NCI-H510A (cell line): ENCODE measurements at regions not wholly inside any gene's neighbourhood (a gene's known extent, or its start where the extent isn't known, plus 50 kb on each side); places are given as distances from the start of the nearest gene placed in this dataset.

Experiments used
- DNase-seq: peaks from one replicate; lab custom pipeline; 2025; lab: John Stamatoyannopoulos, UW

GRCh38 chr10:79005126-79005810 lies 63.5 kb upstream of the ZMIZ1 start:
- no peak for DNase-seq

GRCh38 chr10:79007018-79007417 lies 61.7 kb upstream of the ZMIZ1 start:
- DNase-seq, result no peak

- DNase-seq, result peak; percentile 66
Measured at GRCh38 chr10:79007421-79008319, 61.1 kb upstream of the ZMIZ1 start.

- DNase-seq, result no peak
Measured at GRCh38 chr10:79009145-79009544, 59.6 kb upstream of the ZMIZ1 start.

GRCh38 chr10:79012567-79012966 lies 56.2 kb upstream of the ZMIZ1 start:
- no peak for DNase-seq

GRCh38 chr10:79013406-79013987 lies 55.3 kb upstream of the ZMIZ1 start:
- no peak for DNase-seq

GRCh38 chr10:79014796-79015195 lies 54.0 kb upstream of the ZMIZ1 start:
- DNase-seq, result no peak

GRCh38 chr10:79017882-79018520 lies 50.8 kb upstream of the ZMIZ1 start:
- DNase-seq, result no peak

GRCh38 chr10:79018521-79019011 lies 50.2 kb upstream of the ZMIZ1 start:
- DNase-seq, result peak; percentile 61
